H1 (cell line): ENCODE measurements at regions not wholly inside any gene's neighbourhood (a gene's known extent, or its start where the extent isn't known, plus 50 kb on each side); places are given as distances from the start of the nearest gene placed in this dataset.

Source experiments
- ATF3 ChIP-seq: IDR thresholded peaks from 2 replicates; pipeline ENCODE4 v1.6.1; 2011; ENCODE audit warnings: low read depth, mild to moderate bottlenecking, low read length; ENCODE audit not compliant: insufficient read depth
- BACH1 ChIP-seq: IDR thresholded peaks from 2 replicates; pipeline ENCODE4 v1.6.1; 2012; ENCODE audit warnings: low read length, improper control_type of control experiment
- CTCF ChIP-seq, 3 experiments: IDR thresholded peaks; 1 replicate in 2 of 3; 2 replicates in 1 of 3; pipeline versions ENCODE4 v1.5.1 to v1.6.1; 2011; ENCODE audit warnings: low read length in 3 of 3, mild to moderate bottlenecking in 3 of 3, inconsistent platforms in 2 of 3, low read depth in 1 of 3, moderate library complexity in 1 of 3; ENCODE audit not compliant: insufficient read depth in 1 of 3; ENCODE audit errors: control extremely low read depth in 1 of 3
- HDAC2 ChIP-seq, 2 experiments: fragments of 300-600 bp in 1 of 2; sonication (generic) in 1 of 2; IDR thresholded peaks; 2 replicates each; pipeline ENCODE4 v1.6.1; 2011 to 2012; ENCODE audit warnings: low read depth in 2 of 2, low read length in 2 of 2, mild to moderate bottlenecking in 2 of 2, moderate library complexity in 2 of 2, borderline replicate concordance in 1 of 2, inconsistent platforms in 1 of 2
- KDM5A ChIP-seq: fragments of 200-600 bp; IDR thresholded peaks from 2 replicates; pipeline ENCODE4 v1.7.1; 2012; ENCODE audit warnings: mild to moderate bottlenecking, low read length, inconsistent platforms, mixed read lengths
- MAX ChIP-seq: IDR thresholded peaks from 2 replicates; pipeline ENCODE4 v1.6.1; 2012; ENCODE audit warnings: inconsistent platforms
- POLR2A ChIP-seq, 2 experiments: IDR thresholded peaks; 1 replicate in 1 of 2; 2 replicates in 1 of 2; pipeline ENCODE4 v1.6.1; 2011; ENCODE audit warnings: low read depth in 2 of 2, low read length in 2 of 2, mild to moderate bottlenecking in 2 of 2; ENCODE audit errors: control extremely low read depth in 1 of 2
- POLR2AphosphoS5 ChIP-seq: IDR thresholded peaks from 2 replicates; pipeline ENCODE4 v1.6.1; 2011; ENCODE audit warnings: low read depth, low read length
- SP2 ChIP-seq: IDR thresholded peaks from 2 replicates; pipeline ENCODE4 v1.6.1; 2012; ENCODE audit warnings: mild to moderate bottlenecking, low read length, inconsistent platforms
- TBP ChIP-seq: IDR thresholded peaks from 2 replicates; pipeline ENCODE4 v1.6.1; 2011; ENCODE audit warnings: low read depth, low read length, improper control_type of control experiment
- ZNF274 ChIP-seq: IDR thresholded peaks from 2 replicates; pipeline ENCODE4 v1.7.0; 2012; ENCODE audit warnings: low read length, borderline replicate concordance; ENCODE audit errors: extremely low read depth

GRCh38 chr9:100927763-100928162 is 100.8 kb upstream of the PLPPR1 start:
- TF ChIP-seq BACH1: no peak
- TF ChIP-seq ZNF274: no peak
- TF ChIP-seq SP2: no peak
- TF ChIP-seq HDAC2 (IDR thresholded peaks at IDR 0.05; ENCODE audit: borderline replicate concordance in 1 of 2, low read depth in 2 of 2, low read length in 2 of 2): no peak
- TF ChIP-seq CTCF (IDR thresholded peaks at IDR 0.05; ENCODE audit: control extremely low read depth in 1 of 3, insufficient read depth in 1 of 3, low read depth in 1 of 3, low read length in 3 of 3): no peak
- TF ChIP-seq MAX: no peak
- no peak for TF ChIP-seq POLR2A (IDR thresholded peaks at IDR 0.05; ENCODE audit: control extremely low read depth in 1 of 2, low read depth in 2 of 2, low read length in 2 of 2)
- no peak for TF ChIP-seq TBP
- no peak for TF ChIP-seq KDM5A
- TF ChIP-seq POLR2AphosphoS5: no peak
- TF ChIP-seq ATF3: no peak
